Liver (tissue), 8 donors: ENCODE measurements at regions not wholly inside any gene's neighbourhood (a gene's known extent, or its start where the extent isn't known, plus 50 kb on each side); places are given as distances from the start of the nearest gene placed in this dataset.

ENCODE experiments used
- DNase-seq: peaks from one replicate; pipeline ENCODE4 v3.0.0-alpha.2; 2017; ENCODE audit warnings: low spot score
- H3K27ac ChIP-seq, 2 donors: one replicate each; pipeline ENCODE4 v1.7.0; 2013; ENCODE audit warnings: inconsistent platforms in 2 of 2, low read length in 2 of 2, control low read depth in 1 of 2, low read depth in 1 of 2, mild to moderate bottlenecking in 1 of 2
- H3K27me3 ChIP-seq, 4 donors: one replicate each; pipeline versions ENCODE4 v1.6.1 to v1.7.0; 2013; ENCODE audit warnings: low read length in 3 of 4, inconsistent platforms in 1 of 4, mild to moderate bottlenecking in 1 of 4, moderate library complexity in 1 of 4; ENCODE audit not compliant: control insufficient read depth in 4 of 4, insufficient read depth in 4 of 4
- H3K36me3 ChIP-seq, 4 donors: one replicate each; pipeline versions ENCODE4 v1.6.1 to v1.7.0; 2013; ENCODE audit warnings: low read length in 3 of 4, mild to moderate bottlenecking in 3 of 4, low read depth in 1 of 4, moderate library complexity in 1 of 4; ENCODE audit not compliant: control insufficient read depth in 4 of 4, insufficient read depth in 3 of 4
- H3K4me1 ChIP-seq, 4 donors: one replicate each; pipeline versions ENCODE4 v1.6.1 to v1.7.0; 2013; ENCODE audit warnings: low read length in 3 of 4, mild to moderate bottlenecking in 3 of 4, moderate library complexity in 1 of 4; ENCODE audit not compliant: control insufficient read depth in 4 of 4, insufficient read depth in 4 of 4
- H3K4me3 ChIP-seq, 3 donors: one replicate each; pipeline versions ENCODE4 v1.6.1 to v1.7.0; 2013; ENCODE audit warnings: low read length in 3 of 3, control low read depth in 1 of 3, low read depth in 1 of 3, mild to moderate bottlenecking in 1 of 3
- H3K9ac ChIP-seq, 2 donors: one replicate each; pipeline ENCODE4 v1.7.0; 2013; ENCODE audit warnings: low read length in 2 of 2, mild to moderate bottlenecking in 2 of 2, moderate library complexity in 2 of 2, control low read depth in 1 of 2, low read depth in 1 of 2
- H3K9me3 ChIP-seq, 4 donors: one replicate each; pipeline versions ENCODE4 v1.6.1 to v1.7.0; 2013; ENCODE audit warnings: low read length in 3 of 4; ENCODE audit not compliant: control insufficient read depth in 4 of 4
- EGR1 ChIP-seq, 2 donors: IDR thresholded peaks; 2 replicates each; pipeline ENCODE4 v1.6.1; 2016 to 2018; ENCODE audit warnings: antibody characterized with exemption in 2 of 2, low read depth in 2 of 2
- FOXA1 ChIP-seq: IDR thresholded peaks from 2 replicates; pipeline ENCODE4 v1.6.1; 2016; ENCODE audit warnings: antibody characterized with exemption
- FOXA2 ChIP-seq: IDR thresholded peaks from 2 replicates; pipeline ENCODE4 v1.6.1; 2016; ENCODE audit warnings: antibody characterized with exemption
- HNF4A ChIP-seq, 2 donors: conservative IDR thresholded peaks; 2 replicates each; pipeline ENCODE4 v1.6.1; 2016; ENCODE audit warnings: antibody characterized with exemption in 2 of 2, mild to moderate bottlenecking in 2 of 2
- HNF4G ChIP-seq: IDR thresholded peaks from 2 replicates; pipeline ENCODE4 v1.6.1; 2016; ENCODE audit warnings: antibody characterized with exemption
- JUND ChIP-seq, 2 donors: IDR thresholded peaks; 2 replicates each; pipeline ENCODE4 v1.6.1; 2016; ENCODE audit warnings: antibody characterized with exemption in 2 of 2
- NR2F2 ChIP-seq: IDR thresholded peaks from 2 replicates; pipeline ENCODE4 v1.6.1; 2016; ENCODE audit warnings: antibody characterized with exemption
- RAD21 ChIP-seq, 2 donors: IDR thresholded peaks; 2 replicates each; pipeline ENCODE4 v1.6.1; 2016; ENCODE audit warnings: antibody characterized with exemption in 2 of 2, mild to moderate bottlenecking in 2 of 2
- RXRA ChIP-seq, 2 donors: IDR thresholded peaks; 2 replicates each; pipeline ENCODE4 v1.6.1; 2017 to 2018; ENCODE audit warnings: antibody characterized with exemption in 2 of 2, mild to moderate bottlenecking in 1 of 2
- SP1 ChIP-seq: IDR thresholded peaks from 2 replicates; pipeline ENCODE4 v1.6.1; 2018; ENCODE audit warnings: antibody characterized with exemption, mild to moderate bottlenecking
- TAF1 ChIP-seq: conservative IDR thresholded peaks from 2 replicates; pipeline ENCODE4 v1.6.1; 2016; ENCODE audit warnings: antibody characterized with exemption, mild to moderate bottlenecking
- YY1 ChIP-seq: IDR thresholded peaks from 2 replicates; pipeline ENCODE4 v1.6.1; 2016; ENCODE audit warnings: antibody characterized with exemption, mild to moderate bottlenecking
- WGBS: extraction: QIAGEN DNeasy Blood & Tissue Kit; methylation state at CpG from one replicate; pipeline ENCODE4 v1.1.7; 2013; 5-methylcytosine and 5-hydroxymethylcytosine counted together
- TF ChIP-seq, protein P1 (sequence below): IDR thresholded peaks from 2 replicates; pipeline ENCODE4 v1.6.1; 2016; ENCODE audit warnings: antibody characterized with exemption
- TF ChIP-seq, protein P2 (sequence below): IDR thresholded peaks from 2 replicates; pipeline ENCODE4 v1.6.1; 2016; ENCODE audit warnings: antibody characterized with exemption
- TF ChIP-seq, protein P3 (sequence below): fragments of 150-350 bp; IDR thresholded peaks from 2 replicates; pipeline ENCODE4 v1.5.1; 2017; ENCODE audit warnings: improper control_type of control experiment, low read depth, low read length; ENCODE audit not compliant: missing input control
- TF ChIP-seq, protein P4 (sequence below): IDR thresholded peaks from 2 replicates; pipeline ENCODE4 v1.6.1; 2016; ENCODE audit warnings: antibody characterized with exemption
- donor health status: healthy.
- donor health status: healthy.
- donor health status: healthy.
- donor health status: healthy.
- donor health status: healthy.

DNA sequence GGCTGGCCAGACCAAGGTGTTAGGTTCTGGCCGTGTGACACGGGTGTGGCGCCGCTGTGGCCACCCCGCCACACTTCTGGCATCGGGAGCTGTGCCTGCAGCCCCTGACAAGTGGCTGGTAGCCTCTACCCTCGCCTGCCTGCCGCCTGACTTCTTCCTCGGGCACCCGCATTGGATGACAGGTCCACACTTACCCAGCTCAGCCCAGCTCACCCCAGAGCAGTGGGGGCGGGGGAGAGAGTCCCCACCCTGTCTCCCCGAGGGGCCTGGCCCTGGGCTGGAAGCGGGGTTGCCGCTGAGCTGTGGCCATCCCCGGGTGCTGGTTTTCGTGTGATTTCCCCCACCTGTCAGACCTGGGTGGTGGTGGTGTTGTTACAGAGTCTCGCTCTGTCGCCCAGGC, 53.9 kb upstream of the ACSF3 start:
- WGBS, result 84% methylated on average over 18 of the region's 18 CpGs
- H3K9ac ChIP-seq, result no peak overlapping the region
- no peaks in the 10 kb centered on the region for H3K4me1 ChIP-seq
- no peak for TF ChIP-seq RXRA (IDR thresholded peaks at IDR 0.05)
- no peaks in the 10 kb centered on the region for H3K27me3 ChIP-seq
- no peak overlapping the region for H3K27ac ChIP-seq
- no peaks in the 10 kb centered on the region for H3K36me3 ChIP-seq
- no peaks in the 10 kb centered on the region for H3K9me3 ChIP-seq
- H3K4me3 ChIP-seq, result no peak overlapping the region
- DNase-seq, result no peak

DNA sequence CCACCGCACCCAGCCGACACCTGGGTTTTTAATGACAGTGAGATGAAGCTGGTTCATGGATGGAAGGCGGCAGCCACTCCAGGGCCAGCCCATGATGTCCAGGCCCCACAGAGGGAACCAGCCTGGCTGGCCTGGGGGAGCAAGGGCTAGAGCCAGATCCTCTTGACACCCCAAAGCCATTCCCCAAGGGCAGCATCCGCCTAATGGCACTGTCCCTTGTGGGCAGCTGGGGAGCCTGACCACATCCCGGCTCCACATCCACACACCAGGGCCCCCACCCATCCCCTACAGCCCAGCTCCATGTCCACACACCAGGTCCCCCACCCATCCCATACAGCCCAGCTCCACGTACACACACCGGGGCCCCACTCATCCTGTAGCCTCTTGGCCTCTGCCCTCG, 53.3 kb upstream of the ACSF3 start:
- no peak for DNase-seq
- H3K27ac ChIP-seq, result no peak overlapping the region
- no peaks in the 10 kb centered on the region for H3K4me1 ChIP-seq
- WGBS, result 69% methylated on average over 8 of the region's 8 CpGs
- H3K4me3 ChIP-seq, result no peak overlapping the region
- no peaks in the 10 kb centered on the region for H3K36me3 ChIP-seq
- no peaks in the 10 kb centered on the region for H3K27me3 ChIP-seq
- no peak for TF ChIP-seq EGR1 (IDR thresholded peaks at IDR 0.05; ENCODE audit: low read depth in 2 of 2)
- TF ChIP-seq, protein P1, sequence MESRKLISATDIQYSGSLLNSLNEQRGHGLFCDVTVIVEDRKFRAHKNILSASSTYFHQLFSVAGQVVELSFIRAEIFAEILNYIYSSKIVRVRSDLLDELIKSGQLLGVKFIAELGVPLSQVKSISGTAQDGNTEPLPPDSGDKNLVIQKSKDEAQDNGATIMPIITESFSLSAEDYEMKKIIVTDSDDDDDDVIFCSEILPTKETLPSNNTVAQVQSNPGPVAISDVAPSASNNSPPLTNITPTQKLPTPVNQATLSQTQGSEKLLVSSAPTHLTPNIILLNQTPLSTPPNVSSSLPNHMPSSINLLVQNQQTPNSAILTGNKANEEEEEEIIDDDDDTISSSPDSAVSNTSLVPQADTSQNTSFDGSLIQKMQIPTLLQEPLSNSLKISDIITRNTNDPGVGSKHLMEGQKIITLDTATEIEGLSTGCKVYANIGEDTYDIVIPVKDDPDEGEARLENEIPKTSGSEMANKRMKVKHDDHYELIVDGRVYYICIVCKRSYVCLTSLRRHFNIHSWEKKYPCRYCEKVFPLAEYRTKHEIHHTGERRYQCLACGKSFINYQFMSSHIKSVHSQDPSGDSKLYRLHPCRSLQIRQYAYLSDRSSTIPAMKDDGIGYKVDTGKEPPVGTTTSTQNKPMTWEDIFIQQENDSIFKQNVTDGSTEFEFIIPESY, result no peak
- no peak for TF ChIP-seq TAF1
- TF ChIP-seq HNF4G, result no peak
- no peak for TF ChIP-seq FOXA1
- no peak overlapping the region for H3K9ac ChIP-seq
- H3K9me3 ChIP-seq, result no peaks in the 10 kb centered on the region

DNA sequence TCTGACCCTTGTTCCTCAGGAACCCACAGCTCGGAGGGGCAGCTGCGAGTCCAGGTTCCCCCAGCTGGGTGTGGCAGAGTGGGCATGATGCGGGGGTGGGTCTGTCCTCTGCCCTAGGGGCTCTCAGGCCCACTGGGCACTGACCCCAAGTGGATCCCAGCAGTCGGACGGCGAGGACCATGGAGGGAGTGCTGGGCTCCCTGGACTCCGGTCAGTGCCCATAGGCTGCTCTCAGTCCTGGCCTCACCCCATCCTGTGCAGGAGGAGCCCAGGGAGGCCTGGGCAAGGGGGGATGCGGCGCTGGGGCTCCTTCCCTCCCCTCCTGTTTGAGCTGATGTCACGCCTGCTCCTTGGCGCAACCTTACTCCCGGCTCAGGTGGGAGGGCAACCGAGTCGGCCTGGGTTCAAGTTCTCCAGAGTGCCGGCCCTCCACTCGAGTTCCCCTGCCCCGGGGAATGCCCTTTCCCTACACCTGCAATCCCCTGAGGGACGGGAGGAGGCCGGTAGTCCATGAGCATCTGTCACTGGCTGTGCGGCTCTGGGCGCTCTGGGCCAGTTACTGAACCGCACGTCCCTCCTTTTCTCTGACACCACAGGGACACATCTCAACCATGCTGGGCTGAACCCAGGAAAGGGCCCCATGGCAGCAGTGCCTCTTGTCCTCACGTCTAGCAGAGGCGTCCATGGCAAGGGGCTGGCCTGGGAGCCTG, 52.6 kb upstream of the ACSF3 start:
- no peak for DNase-seq
- 76% methylated on average over 25 of the region's 25 CpGs for WGBS
- Histone ChIP-seq H3K27me3 (no peaks in the 10 kb centered on the region), H3K4me1 (no peaks in the 10 kb centered on the region), H3K9ac (no peak overlapping the region), H3K9me3 (no peaks in the 10 kb centered on the region), H3K4me3 (no peak overlapping the region), H3K36me3 (no peaks in the 10 kb centered on the region), H3K27ac (no peak overlapping the region)
- TF ChIP-seq FOXA1 (no peak), HNF4A (conservative IDR thresholded peaks at IDR 0.05) (no peak), RXRA (IDR thresholded peaks at IDR 0.05) (no peak)
- TF ChIP-seq, protein P2, sequence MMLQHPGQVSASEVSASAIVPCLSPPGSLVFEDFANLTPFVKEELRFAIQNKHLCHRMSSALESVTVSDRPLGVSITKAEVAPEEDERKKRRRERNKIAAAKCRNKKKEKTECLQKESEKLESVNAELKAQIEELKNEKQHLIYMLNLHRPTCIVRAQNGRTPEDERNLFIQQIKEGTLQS, result no peak

DNA sequence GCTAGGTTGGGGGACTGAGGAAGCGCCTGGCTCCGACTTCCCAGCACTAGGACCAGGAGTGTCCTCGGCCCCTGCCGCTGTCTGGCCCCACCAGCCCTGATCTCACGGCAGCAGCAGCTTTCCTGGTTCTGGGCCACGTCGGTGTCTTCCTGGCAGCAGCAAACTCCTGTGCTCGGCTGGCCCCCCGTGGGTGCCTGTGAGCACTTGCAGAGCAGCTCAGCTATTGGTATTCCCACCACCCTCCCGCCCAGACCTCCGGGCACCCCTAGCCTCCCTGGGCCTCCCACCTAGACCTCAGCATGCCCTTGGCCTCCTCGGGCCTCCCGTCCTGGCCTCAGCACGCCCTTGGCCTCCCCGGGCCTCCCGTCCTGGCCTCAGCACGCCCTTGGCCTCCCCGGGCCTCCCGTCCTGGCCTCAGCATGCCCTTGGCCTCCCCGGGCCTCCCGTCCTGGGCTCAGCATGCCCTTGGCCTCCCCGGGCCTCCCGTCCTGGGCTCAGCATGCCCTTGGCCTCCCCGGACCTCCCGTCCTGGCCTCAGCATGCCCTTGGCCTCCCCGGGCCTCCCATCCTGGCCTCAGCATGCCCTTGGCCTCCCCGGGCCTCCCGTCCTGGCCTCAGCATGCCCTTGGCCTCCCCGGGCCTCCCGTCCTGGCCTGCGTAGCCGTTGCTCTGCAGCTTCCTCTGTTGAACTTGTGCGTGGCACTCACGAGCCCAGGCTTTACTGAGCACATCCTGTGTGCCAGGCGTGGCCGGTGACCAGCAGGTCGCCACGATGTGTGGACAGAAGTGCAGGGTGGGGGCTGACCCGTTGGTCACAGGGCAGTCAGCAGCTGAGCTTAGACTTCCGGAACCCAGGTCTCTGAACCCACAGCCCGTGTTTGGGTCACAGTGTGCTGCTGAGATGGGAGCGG, 51.8 kb upstream of the ACSF3 start:
- no peak for DNase-seq
- H3K27ac ChIP-seq, result no peak overlapping the region
- no peaks in the 10 kb centered on the region for H3K4me1 ChIP-seq
- H3K9ac ChIP-seq, result no peak overlapping the region
- peaks cover 0 to 2% (median 0%) of the 10 kb centered on the region in 4 donors for H3K27me3 ChIP-seq
- H3K9me3 ChIP-seq, result no peaks in the 10 kb centered on the region
- H3K4me3 ChIP-seq, result no peak overlapping the region
- 82% methylated on average over 42 of the region's 42 CpGs for WGBS
- no peaks in the 10 kb centered on the region for H3K36me3 ChIP-seq
- no peak for TF ChIP-seq YY1
- TF ChIP-seq JUND (IDR thresholded peaks at IDR 0.05), result no peak
- TF ChIP-seq, protein P3, sequence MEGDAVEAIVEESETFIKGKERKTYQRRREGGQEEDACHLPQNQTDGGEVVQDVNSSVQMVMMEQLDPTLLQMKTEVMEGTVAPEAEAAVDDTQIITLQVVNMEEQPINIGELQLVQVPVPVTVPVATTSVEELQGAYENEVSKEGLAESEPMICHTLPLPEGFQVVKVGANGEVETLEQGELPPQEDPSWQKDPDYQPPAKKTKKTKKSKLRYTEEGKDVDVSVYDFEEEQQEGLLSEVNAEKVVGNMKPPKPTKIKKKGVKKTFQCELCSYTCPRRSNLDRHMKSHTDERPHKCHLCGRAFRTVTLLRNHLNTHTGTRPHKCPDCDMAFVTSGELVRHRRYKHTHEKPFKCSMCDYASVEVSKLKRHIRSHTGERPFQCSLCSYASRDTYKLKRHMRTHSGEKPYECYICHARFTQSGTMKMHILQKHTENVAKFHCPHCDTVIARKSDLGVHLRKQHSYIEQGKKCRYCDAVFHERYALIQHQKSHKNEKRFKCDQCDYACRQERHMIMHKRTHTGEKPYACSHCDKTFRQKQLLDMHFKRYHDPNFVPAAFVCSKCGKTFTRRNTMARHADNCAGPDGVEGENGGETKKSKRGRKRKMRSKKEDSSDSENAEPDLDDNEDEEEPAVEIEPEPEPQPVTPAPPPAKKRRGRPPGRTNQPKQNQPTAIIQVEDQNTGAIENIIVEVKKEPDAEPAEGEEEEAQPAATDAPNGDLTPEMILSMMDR, result no peak
- TF ChIP-seq RAD21 (IDR thresholded peaks at IDR 0.05), result no peak
- TF ChIP-seq, protein P2, result no peak
- TF ChIP-seq HNF4G, result no peak
- TF ChIP-seq, protein P4, sequence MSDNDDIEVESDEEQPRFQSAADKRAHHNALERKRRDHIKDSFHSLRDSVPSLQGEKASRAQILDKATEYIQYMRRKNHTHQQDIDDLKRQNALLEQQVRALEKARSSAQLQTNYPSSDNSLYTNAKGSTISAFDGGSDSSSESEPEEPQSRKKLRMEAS, result no peak
- no peak for TF ChIP-seq HNF4A (conservative IDR thresholded peaks at IDR 0.05)
- TF ChIP-seq NR2F2, result no peak
- TF ChIP-seq EGR1 (IDR thresholded peaks at IDR 0.05; ENCODE audit: low read depth in 2 of 2), result no peak
- TF ChIP-seq SP1, result no peak
- no peak for TF ChIP-seq FOXA2
